ENCODE measurements at regions not wholly inside any gene's neighbourhood (a gene's known extent, or its start where the extent isn't known, plus 50 kb on each side); places are given as distances from the start of the nearest gene placed in this dataset.

DNA sequence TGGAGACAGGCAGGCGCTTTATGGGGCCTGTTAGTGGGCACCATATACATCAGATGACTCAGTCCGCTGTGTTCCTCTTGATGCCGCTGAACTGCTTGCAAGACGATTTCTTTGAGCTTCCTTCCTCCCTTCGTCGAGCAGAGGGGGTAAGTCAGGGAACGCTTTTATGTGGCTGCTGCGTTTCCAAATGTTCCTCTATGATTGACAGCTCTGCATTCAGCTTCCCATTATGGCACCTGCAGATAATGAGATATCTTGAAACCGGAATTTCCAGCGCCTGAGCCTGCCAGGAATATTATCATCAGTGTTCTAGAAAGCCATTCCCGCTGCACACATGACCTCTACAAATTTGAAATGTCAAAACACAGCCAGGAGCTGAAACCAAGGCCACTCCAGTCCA, 257.0 kb downstream of the TSHZ3 start:
- no peak for DNase-seq (ENCODE audit: low read depth in 2 of 2)

GRCh38 chr19:31089681-31090080, 259.6 kb downstream of the TSHZ3 start:
- DNase-seq (ENCODE audit: low read depth in 2 of 2), result no peak

- no peak for DNase-seq (ENCODE audit: low read depth in 2 of 2)
Observed at GRCh38 chr19:31085125-31085524, 264.1 kb downstream of the TSHZ3 start.

GRCh38 chr19:31083105-31083504, 266.1 kb downstream of the TSHZ3 start:
- DNase-seq (ENCODE audit: low read depth in 2 of 2), result no peak

- DNase-seq (ENCODE audit: low read depth in 2 of 2), result no peak
Observed at GRCh38 chr19:31075146-31075655, 274.0 kb downstream of the TSHZ3 start.

GRCh38 chr19:31074199-31075125, 274.8 kb downstream of the TSHZ3 start:
- DNase-seq (ENCODE audit: low read depth in 2 of 2), result no peak

DNA sequence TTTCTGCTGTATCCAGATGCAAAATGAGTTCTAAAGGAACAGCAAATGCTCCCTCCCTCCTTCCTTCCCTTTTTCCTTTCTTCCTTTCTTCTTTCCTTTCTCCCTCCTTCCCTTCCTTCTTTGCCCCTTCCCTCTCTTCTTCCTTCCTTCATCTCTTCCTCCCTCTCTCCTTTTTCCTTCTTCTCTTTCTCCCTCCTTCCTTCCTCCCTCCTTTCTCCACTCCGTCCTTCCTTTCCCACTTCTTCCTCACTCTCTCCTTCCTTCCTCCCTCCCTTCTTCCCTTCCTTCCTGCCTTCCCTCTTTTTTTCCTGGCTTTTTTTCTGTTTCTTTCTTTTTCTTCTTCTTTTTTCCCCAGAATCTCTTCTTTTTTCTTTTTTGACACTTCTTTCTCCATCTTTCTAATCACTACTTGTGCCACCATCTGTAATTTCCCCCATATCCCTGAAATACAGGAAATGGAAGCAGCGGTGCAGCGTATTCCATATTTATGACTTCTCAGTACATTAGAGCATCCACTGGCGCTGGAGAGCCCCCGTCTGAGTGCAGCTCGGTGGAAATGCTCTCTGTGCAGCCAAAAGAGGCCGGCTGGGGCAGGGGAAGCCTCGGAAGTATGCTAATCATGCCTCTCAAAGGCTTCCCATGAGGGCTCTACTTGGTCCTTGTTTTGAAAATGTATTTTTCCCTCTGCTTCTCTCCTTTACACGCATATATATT, 275.6 kb downstream of the TSHZ3 start:
- DNase-seq (ENCODE audit: low read depth in 2 of 2), result no peak

DNA sequence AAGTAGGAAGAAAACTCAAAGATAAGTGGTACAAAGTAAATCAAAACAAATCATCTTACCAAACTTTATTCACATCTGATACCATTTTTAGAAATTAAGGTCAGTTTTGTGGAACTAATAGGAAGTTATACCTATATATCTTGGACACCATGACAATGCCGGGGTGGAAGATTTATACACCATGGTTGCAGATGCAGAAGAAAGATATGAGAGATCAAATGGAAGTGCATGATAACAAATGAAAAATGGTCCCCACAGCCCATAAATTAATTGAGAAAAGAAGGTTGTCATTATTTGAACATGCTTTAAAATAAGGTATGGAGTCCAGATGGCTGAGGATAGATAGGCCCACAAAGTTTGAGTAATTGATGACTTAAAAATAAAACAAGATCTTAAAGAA, 276.8 kb downstream of the TSHZ3 start:
- no peak for DNase-seq (ENCODE audit: low read depth in 2 of 2)

GRCh38 chr19:31071136-31071855, 277.9 kb downstream of the TSHZ3 start:
- DNase-seq (ENCODE audit: low read depth in 2 of 2), result no peak

- DNase-seq (ENCODE audit: low read depth in 2 of 2), result no peak
Observed at GRCh38 chr19:31070146-31071065, 278.8 kb downstream of the TSHZ3 start.

DNA sequence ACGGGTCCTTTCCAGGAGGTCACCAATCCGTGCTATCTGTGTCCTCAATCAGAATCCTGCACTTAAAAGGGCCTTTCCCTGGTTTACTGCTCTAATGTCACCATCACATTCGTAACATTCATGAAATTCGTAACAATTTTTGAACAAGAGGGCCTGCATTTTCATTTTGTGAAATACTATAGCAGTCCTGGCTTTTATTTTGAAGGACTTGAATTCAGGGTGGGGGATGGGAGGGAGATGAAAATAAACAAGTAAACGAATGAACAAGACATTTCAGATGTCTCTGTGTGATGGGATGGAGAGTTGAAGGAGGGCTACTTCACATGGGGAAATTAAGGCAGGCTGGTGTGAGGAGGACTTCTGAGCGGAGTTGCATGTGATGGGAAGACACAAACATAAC, 281.0 kb downstream of the TSHZ3 start:
- DNase-seq (ENCODE audit: low read depth in 2 of 2), result no peak

- DNase-seq (ENCODE audit: low read depth in 2 of 2), result no peak
Observed at GRCh38 chr19:31066385-31066784, 282.9 kb downstream of the TSHZ3 start.

DNA sequence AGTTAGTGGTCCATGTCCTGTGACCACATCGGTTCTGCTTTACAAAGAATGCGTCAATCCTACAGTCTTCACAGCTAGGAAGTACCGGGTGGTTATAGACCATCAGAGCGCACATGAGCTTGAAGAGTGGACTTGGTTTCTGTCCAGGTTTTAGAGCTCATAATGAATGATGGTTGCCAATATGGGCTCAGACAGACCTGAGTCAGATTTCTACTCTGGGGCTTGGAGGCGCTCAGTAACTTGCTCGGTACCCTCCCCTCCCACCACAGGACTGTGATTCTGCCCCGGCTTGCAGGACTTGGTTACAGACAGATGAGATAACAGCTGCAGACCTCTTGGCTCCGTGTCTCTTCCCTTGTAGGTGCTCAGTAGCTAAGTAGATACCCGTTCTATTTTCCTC, 284.7 kb downstream of the TSHZ3 start:
- no peak for DNase-seq (ENCODE audit: low read depth in 2 of 2)

DNA sequence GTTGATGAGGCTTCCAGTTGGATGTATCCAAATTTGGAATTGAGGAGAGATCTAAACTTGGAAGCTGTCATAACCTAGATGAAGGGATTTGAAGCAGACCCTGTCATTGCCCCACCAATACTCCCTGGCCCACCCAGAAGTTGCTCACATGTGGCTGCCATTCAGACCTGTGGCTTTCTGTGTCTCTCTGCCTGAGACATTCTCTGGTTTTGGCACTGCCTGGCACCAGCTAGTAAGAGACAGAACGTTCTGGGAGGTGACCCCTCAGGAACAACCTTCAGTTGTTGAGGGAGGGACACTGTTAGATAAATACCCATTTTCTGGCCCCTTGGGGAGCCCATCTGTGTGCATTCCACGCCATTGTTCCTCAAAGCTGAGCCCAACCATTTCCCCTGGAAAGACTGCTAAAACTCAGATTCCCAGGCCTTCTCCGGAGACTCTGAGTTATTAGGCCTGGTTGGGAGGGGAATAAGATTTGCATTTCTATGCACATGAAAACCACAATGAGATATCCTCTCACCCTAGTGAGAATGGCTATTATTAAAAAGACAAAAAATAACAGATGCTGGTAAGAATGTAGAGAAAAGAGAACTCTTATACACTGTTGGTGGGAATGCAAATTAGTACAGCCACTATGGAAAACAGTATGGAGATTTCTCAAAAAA, 290.4 kb downstream of the TSHZ3 start:
- no peak for DNase-seq (ENCODE audit: low read depth in 2 of 2)

DNA sequence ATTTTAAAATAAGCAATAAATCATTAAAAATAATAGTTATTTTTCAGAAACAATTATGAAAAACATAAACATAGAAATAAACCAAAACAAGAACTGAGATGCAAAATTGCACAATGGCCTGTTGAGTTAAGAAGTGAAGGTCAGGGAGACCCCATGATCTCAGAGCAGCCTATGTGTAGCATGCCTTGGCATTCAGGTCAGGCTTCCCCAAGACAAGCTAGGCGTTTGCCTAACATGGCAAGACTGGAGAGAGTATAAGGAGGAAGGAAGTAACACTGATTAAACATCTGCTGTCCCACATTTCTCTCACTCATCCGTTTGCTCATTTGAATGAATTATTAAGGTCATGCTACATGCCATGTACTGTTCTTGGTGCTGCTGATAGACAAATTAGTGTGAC, 291.8 kb downstream of the TSHZ3 start:
- no peak for DNase-seq (ENCODE audit: low read depth in 2 of 2)

- DNase-seq (ENCODE audit: low read depth in 2 of 2), result no peak
Observed at GRCh38 chr19:31055454-31055853, 293.8 kb downstream of the TSHZ3 start.

- no peak for DNase-seq (ENCODE audit: low read depth in 2 of 2)
Observed at GRCh38 chr19:31054430-31054829, 294.8 kb downstream of the TSHZ3 start.

DNA sequence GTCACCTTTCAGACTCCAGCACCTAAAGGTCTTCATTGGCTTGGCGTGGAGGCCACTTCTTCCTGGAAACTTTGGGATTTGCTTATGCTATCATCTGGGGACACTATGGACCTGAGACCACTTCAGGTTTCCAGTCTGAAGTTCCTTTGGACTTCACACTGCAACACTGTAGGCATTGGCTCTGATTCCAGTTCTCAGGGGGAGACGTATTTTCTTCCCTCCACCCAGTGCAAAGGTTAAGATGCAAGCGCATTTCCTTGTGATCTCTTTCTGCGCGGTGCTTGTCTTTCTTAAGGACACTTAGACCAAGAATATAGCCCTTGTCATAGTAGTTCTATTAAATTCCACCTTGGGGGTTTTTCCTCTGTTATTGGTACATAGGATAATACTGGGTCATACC, 299.8 kb downstream of the TSHZ3 start:
- DNase-seq (ENCODE audit: low read depth in 2 of 2), result no peak

DNA sequence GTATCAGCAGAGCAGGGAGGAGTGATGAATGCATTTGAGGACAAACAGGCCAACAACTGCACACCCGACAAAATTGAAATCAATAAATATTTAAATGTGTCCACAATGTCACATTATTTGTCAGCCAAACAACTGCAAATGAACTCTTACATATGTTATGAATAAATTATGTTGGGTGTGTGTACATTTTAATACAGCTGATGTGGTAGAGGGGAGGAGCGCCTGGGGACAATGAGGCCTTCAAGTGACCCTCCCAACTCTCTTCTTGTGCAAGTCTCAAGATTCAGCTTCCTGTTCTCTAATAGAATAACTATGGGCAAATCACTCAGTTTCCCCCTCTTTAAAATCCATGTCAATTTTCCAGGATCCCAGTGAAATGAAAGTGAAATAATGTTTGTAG, 303.2 kb downstream of the TSHZ3 start:
- DNase-seq (ENCODE audit: low read depth in 2 of 2), result no peak

GRCh38 chr19:31041461-31041860, 307.8 kb downstream of the TSHZ3 start:
- DNase-seq (ENCODE audit: low read depth in 2 of 2), result no peak

GRCh38 chr19:31039151-31039550, 310.1 kb downstream of the TSHZ3 start:
- no peak for DNase-seq (ENCODE audit: low read depth in 2 of 2)

Measured in stimulated activated CD8-positive, alpha-beta memory T cell treated with anti-CD3 and anti-CD28 coated beads, Interleukin-7, amount 100 ng/mL, for 1 hour (primary cell).